Fibroblast of skin of left biceps (primary cell): ENCODE measurements at regions not wholly inside any gene's neighbourhood (a gene's known extent, or its start where the extent isn't known, plus 50 kb on each side); places are given as distances from the start of the nearest gene placed in this dataset.

Source experiments
- DNase-seq, 2 experiments: peaks; one replicate each; pipeline ENCODE4 v3.0.0-alpha.2; 2013; ENCODE audit warnings: low read depth in 2 of 2

DNA sequence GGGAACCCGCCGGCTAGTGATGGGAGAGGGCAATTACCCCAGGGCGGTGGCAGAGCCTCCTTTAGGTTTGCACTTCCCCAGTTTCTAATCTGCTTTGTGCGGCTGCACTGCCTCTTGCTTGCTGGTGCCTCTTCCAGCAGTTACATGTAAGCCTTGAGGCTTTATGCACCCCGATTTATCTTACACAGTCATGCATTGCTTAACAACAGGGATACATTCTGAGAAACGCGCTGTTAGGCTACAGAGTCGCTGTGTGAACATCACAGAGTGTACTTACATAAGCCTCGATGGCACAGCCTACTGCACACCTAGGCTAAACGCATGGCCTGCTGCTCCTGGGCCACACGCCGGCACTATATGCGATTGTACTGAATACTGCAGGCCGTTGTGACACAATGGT lies 155.6 kb upstream of the MKI67 start:
- no peak for DNase-seq

- DNase-seq = no peak
Measured at GRCh38 chr10:128286141-128286761, 160.0 kb upstream of the MKI67 start.

DNA sequence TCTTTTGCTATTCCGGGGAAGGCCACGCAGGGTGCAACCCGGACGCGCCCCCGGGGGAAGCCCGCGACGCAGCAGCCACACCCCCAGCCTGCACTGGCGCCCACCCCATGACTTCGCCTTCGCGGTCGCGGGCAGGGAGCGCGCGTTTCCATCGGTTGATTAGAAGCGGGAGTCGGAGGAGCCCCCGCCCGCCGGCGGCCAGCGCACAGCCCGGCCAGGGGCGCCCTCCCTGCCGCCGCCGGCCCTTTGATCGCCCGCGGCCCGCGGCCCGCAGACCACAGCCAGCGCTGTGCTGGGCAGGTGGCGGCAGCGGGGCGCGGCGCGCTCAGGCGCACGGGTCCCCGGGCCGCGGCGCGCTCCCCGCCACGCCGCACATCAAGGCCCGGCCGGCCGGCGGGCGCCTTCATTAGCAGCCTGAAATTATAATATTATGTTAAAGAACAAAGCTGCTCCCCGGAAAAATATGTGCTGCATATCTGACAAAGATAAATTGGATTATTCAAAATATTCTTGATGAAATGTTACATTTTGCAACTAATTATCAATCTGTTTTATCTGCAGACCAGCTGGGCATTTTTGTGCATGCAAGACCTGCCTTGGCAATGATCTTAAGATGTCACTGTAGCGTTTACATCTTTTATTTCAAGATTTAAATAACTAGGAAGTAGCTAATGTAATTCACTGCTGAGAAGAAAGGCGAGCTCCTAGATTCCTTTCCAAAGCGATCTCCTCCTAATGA lies 160.7 kb upstream of the MKI67 start:
- no peak for DNase-seq

DNA sequence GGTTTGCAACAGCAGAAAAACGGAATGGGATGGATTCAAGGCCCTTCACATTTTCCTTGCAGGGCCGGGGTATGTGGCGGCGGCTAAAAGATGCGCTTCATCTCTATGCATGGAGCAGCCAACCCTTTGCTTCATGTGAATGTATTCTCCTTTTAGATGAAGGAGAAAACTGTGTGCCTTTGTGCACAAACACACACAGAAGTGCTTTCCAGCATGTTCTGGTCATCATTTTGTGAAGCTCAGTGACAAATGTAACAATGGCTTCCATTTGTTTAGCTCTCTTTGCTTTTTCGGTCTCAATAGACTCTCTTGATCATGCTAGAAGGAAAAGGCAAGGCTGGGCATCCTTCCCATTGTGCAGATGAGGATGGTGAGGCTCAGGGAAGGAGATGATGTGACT lies 161.7 kb upstream of the MKI67 start:
- DNase-seq = no peak

DNA sequence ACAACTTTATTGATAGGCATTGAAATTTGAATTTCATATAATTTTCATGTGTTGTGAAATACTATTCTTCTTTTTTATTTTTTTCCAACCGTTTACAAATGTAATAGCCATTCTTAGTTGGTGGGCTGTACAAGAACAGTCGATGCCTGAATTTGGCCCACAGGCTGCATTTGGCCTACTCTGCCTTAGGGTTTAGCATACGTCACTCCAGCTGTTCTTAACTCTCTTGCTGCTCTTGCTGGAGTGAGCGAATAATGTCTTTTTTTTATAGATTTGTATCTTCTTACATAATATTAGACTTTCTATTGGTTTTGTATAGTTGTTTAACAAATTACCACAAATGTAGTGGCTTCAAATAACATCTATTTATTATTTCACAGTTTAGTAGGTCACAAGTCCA lies 163.4 kb upstream of the MKI67 start:
- no peak for DNase-seq

GRCh38 chr10:128295003-128295402 lies 168.8 kb upstream of the MKI67 start:
- no peak for DNase-seq

- no peak for DNase-seq
Measured at GRCh38 chr10:128296253-128297007, 170.2 kb upstream of the MKI67 start.

DNA sequence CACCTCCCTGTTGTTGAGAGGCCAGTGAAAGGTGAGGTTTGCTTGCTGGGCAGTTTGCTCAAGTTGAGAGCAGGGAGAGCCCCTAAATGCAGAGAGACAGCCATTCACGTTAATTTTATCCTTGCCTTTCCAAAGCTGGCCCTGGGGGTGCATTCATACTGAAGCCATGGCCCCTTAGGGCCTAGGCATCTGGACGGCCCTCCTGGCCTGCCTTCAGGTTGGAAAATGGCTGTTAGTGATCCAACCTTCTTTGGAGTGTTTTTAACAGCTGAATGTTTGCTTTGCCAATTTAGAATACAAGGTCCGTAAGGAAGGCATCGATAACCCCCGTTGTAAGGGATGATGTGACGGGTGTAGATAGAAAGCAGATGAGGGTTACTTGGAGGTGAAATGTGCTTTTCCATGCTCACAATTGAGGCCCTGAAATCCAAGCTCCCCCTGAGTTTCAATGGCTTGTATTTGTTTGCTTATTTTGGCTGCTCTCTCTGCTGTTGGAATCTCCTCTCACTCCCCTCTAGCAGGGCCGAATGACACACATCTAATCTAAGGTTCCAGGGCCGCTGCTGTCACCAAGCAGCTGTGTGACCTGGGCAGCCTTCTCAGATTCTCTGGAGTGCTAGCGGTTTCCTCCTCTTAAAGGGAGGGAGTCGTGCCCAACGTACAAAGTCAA lies 171.6 kb upstream of the MKI67 start:
- no peak for DNase-seq

DNA sequence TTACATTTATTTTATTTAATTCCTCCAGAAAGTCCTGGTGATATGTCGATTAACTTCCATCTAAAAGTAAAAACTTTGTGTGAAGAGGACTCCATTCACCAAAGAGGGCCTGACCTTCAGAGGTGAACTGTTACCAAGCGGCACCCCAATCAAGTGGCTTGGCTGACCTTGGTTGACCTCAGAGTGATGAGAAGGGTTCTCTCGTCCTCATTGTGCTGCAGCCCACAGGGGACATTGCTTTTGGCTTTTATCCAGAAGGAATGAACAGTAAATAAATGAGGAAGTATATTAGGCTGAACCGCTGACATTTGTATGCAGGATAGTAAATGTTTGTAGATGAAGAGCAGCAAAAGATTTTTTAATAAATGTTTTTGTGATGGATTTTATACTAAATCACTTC lies 172.4 kb upstream of the MKI67 start:
- DNase-seq = no peak

- no peak for DNase-seq
Measured at GRCh38 chr10:128300290-128300824, 174.1 kb upstream of the MKI67 start.

- no peak for DNase-seq
Measured at GRCh38 chr10:128301051-128301450, 174.8 kb upstream of the MKI67 start.

- DNase-seq = no peak
Measured at GRCh38 chr10:128302808-128303207, 176.6 kb upstream of the MKI67 start.

DNA sequence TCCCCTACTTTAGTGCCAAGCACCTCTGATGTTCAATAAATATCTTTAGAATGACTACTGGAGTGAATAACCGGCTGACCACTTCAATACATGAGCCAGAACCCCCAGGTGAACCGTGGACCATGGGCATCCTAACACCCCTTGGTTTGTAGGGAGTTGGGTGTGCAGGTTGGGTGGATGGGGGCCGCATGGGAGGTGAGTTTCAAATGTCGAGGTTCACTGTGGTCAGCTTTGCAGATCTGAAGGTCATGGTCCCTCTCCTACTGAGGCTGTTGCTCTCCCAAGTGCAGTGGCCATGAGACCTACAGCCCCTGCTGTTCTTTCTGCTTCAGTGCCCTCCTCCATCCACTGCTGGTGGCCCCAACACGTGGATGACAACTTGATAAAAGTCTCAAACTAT lies 178.0 kb upstream of the MKI67 start:
- DNase-seq = no peak

- no peak for DNase-seq
Measured at GRCh38 chr10:128305601-128306345, 179.6 kb upstream of the MKI67 start.

GRCh38 chr10:128306535-128306934 lies 180.3 kb upstream of the MKI67 start:
- no peak for DNase-seq

- DNase-seq = no peak
Measured at GRCh38 chr10:128306966-128307365, 180.7 kb upstream of the MKI67 start.

DNA sequence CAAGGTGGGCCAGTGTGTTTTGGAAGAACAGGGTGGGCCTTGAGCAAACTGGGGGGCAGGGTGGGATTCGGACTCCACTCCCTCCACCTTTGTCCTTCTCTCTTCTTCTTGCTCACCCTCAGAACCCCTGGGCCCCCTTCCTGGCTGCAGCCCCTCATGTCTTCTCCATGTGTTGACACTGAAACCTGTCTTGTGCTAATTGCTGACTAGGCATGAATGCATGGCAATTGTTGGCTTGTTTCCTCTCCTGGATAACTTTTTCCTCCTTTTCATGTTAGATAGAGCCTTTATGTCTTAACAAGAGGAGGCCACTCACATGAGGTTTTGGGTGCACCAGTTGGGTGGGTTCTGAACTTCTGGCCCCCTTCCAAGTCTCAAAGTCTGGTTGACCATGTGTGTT lies 181.6 kb upstream of the MKI67 start:
- DNase-seq = no peak

DNA sequence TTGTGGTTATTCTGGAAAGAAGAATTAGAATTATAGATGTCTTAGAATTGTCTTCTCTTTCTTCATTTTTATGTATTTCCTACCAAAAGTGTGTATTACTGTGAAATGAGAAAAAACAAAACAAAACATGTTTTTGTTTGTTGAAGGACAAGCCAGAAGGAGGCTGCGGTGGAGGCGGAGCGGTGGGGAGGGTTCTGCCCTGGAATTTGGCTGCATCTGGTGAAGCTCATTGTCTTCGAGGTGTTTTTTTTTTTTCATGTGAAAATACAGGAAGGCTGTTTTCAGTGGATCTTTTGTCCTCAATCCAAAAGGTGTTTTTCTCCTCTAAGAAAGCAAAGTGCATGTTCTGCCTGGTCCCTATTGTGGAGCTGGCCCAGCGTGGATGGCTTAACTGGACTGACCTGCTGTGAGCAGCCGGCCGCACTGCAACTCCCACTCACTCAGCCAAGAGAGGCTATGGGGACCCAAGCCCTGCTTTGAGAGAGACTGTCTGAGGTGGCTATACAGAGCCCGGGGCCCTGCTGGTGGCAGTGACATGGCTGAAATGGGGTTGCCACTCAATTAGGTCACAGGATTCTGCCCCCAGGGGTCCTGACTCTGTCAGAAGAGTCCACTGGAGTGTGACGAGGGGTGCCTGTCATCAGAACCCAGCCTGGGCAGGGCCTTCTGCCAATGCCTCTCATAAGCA lies 184.9 kb upstream of the MKI67 start:
- DNase-seq = no peak

- DNase-seq = no peak
Measured at GRCh38 chr10:128312250-128312649, 186.0 kb upstream of the MKI67 start.

DNA sequence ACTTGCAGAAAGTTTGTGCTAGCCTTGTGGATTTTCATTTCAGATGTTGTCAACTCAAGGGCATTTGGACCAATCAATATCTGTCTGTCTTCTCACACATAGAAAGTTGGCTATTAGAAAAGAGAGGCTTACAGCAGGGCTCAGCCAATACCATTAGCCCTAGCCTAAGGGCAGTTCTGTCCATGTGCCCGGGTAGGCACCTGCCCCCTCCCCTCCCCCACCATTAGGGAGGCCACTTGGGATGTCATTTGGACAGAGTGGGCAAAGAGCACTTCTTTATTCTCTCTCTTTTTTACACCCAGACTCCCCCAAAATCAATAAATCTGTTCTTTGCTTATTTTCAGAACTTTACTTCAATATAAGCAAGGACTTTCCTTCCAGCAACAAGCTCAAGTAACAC lies 188.5 kb upstream of the MKI67 start:
- no peak for DNase-seq
